Cortex of kidney (tissue), 1 donor: ENCODE measurements at regions not wholly inside any gene's neighbourhood (a gene's known extent, or its start where the extent isn't known, plus 50 kb on each side); places are given as distances from the start of the nearest gene placed in this dataset.
"Not testable (repeated sequence)": the region's sequence is repeated elsewhere in the genome, so short reads cannot be mapped to it uniquely, and the experiment has no call there.

ENCODE experiments used
- DNase-seq: peaks from one replicate; lab custom pipeline; 2025; lab: John Stamatoyannopoulos, UW

DNA sequence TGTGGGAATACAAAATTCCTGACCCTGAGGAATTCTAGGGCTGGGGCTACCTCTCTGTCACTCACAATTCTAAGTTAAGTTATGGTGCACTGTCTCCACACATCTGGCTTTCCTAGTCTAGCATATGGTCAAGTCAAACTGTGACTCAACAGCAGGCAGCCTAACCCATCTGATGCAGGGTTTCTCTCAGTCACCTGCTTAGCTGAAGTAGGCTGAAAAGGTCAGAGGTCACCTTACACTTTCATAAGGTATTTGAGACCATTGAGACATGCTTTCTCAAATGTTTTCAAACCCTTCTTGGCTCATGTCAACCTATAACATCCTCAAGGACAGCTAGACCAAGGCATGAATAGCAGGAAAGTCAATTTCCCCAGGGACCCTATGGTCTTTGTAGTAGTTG is 196.5 kb upstream of the STK26 start:
- DNase-seq, result no peak

DNA sequence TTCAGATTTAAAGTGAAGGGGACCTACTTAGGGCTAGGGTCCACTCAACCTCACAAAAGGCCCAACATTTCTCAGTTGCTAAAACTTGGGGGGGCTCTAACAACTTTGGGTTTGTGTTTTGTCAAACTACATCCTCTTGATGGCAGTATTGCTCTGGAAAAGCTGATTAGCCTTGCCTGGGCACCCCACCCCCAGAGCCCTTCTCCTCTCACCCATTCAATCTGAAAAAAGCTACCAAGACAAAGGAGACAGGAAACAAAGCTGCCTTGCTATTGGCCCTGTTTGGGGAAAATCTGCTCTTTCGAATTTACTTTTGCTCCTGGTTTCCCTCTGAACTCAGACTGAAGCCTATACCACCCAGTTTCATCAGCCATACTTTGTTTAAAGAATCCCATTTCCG is 195.2 kb upstream of the STK26 start:
- no peak for DNase-seq

DNA sequence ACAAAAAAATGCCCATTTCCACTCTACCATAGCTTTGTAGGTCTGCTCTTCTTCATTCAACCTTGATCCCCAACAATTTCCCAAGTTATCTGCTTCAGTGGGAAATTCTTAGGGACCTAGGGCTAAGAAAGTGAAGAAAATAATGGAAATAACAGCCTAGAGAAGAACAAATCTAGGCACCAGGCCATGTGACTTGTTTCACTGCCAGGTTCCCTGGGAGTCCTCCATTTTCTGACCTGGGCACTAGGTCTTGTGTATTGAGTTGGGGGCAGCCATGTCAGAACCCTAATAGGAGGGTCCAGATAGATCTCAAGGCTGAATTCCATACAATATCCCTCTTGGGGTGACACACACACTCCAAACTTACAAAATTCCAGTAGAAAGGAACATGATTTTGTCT is 194.6 kb upstream of the STK26 start:
- no peak for DNase-seq

DNA sequence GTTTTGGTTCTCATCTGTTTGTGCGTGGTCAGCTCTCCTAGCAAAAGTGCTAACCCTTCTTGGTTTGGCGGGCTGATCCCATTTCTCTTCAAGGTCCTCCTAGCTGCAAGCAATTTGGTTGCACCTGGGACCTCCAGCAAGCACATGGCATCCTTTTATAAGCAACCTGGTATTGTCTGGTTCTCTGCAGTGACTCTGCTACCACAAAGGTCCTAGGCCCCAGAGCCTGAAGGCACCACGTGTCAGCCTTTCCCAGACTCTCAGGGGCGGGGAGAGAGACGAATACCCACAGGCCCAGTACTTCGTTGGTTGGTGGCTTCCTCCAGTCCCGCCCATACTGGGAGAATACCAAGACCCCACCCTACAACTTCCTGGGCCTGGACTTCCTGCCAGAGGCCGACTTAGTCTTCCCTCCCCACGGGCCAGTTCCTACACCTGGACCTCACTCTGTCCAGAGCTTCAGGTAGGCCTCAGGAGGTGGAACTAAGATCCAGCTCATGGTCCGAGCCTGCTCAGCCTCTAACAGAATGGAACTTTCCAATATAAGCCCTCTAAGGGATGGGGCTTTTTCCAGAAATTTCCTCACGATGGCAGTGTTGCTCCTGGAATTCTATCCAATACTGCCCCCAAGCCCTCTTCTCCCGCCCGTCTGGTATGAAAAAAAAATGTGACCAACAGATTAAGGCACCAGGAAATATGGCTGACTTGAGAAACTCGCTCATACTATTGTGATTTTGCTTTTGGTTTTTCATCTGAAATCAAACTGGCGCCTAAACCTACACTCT is 192.5 kb upstream of the STK26 start:
- no peak for DNase-seq

DNA sequence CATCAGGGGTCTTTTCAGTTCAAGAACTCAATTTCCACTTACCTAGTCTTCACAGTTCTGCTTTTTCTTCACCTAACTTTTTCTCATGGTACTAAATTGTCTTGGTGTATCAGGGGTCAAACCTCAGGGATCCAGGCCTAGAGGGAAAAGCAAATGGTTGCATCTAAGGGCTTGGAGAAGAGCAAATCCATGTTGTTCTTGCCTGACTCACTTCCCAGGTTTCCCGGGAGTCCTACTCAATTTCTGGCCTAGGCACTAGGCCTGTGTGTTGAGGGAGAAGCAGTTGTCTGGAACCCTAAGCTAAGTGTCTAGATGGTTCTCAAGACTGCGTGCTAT is 191.9 kb upstream of the STK26 start:
- DNase-seq, result no peak

DNA sequence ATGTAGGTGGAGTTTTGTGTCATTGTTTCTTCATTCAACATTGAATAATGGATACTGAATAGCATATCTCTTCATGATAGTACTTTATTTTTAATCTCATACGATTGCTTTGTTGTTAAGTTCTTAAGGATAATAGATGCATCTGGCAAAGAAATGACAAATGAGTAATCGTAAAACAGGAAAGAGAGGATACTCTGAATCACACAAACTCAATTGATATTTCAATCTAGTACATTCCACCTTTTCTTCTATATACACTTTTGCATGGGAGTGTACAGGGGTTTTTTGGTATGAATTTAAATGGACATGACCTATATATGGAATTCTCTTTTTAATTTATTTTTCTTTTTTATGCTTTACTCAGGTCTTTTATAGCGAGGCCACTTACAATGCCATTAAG is 186.9 kb upstream of the STK26 start:
- DNase-seq, result no peak

DNA sequence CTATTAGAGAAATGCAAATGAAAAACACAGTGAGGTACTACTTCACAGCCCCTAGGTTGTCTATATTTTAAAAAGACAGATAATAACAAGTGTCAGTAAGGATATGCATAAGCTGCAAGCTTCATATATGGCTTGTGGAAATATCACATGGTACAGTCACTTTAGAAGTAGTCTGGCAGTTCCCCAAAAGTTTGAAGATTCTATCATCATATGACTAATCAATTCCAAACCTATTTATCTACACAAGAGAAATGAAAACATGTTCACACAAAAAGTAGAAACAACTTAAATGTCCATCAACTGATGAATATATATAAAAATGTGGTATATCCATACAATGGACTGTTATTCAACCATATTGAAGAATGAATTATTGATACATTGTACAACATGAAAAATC is 185.8 kb upstream of the STK26 start:
- no peak for DNase-seq

DNA sequence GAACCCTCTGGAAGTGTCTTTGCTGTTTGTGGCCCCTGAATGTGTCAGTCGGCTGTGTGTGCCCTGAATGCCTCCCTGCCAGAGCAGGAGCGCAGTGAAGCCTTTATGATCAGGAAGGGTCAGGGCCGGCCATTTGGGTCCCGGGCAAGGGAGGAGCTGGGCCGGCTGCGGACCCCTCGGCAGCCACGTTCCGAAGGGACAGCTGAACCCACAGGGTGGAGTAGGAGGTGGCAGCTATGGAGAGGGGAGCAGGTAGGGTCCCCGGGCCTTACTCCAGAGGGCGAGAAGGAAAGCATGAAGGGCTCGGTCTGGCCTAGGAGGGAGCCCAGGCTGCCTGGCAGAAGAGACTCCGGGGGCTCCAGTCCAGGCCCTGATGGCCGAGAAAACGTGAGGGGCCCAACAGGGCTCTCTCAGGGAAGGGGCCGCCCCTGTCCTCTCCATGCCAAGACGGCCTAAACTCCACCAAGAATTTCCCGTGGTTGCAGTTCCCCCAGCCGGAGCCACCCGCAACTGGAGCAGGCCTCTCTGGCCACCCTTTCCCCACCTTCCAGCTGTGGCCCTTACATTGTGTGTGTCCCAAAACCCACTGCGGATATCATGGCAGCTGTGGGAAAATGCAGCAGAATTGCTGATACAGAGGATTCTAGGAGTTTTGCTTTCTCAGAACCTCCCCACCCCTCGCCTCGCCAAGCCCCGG is 182.2 kb upstream of the STK26 start:
- DNase-seq, result no peak

DNA sequence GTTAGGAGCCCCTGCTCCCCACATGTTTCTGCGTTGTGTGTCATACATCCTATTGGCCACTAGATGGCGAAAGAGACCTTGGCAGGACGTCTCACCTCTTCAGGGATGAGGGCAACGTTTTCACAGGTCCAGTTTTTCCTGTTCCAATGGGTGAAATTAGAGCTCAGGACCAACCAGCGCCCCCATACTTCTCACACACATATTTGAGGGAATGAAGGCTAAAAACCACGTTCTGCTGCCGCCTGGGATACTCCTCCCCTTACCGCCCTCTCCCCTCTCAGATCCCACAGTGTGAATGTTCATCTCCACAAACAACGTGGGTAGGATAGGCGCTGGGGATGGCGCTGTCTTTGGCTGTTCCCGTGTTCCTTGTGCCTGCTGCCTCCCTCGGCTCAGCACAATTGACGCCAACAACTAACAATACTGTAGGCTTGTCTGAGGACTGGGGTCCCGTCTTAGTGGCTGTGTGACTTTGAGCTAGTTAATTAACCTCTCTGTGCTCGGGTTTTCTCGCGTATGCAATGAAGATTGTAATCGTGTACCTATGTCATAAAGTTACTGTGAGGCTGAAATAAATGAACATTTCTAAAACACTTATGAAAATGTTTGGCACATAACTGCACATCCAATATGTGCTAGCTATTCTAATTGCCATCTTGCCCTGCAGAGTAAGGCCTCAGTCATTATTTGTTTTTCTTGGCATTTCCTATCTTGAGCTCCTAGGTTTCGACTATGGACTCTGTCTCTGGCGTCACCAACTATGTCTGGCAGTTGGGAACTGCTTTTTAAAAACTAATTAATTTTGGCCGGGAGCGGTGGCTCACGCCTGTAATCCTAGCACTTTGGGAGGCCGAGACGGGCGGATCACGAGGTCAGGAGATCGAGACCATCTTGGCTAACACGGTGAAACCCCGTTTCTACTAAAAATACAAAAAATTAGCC is 181.3 kb upstream of the STK26 start:
- no peak for DNase-seq

DNA sequence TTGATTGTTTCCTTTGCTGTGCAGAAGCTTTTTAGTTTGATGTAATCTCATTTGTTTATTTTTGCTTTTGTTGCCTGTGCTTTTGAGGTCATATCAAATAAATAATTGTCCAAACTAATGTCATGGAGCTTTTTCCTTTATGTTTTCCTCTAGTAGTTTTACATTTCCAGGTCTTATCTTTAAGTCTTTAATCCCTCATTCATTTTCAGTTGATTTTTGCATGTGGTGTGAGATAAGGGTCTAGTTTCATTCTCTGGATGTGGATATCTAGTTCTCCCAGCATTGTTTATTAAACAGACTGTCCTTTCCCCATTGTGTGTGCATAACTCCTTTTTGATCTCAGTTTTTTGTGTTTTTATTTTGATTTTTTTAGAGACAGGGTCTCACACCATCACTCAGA is 179.1 kb upstream of the STK26 start:
- no peak for DNase-seq

DNA sequence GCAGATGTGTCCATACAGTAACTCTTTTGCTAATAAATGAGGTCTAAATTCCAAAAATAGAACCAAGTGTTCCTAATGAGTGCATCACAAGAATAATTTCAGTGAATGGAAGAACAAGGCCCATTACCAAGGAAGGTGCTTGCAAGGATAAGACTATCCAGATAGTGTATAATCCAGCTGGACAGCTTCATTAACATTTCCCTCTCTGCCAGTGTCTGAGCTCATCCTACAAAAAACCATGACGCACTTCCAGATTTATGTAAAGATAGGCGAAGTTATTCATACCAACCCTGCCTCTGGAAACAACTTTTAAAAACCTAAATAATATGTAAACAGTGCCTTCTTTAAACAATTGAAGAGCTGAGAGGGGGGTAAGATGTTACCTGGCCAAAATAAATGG is 177.9 kb upstream of the STK26 start:
- no peak for DNase-seq

DNA sequence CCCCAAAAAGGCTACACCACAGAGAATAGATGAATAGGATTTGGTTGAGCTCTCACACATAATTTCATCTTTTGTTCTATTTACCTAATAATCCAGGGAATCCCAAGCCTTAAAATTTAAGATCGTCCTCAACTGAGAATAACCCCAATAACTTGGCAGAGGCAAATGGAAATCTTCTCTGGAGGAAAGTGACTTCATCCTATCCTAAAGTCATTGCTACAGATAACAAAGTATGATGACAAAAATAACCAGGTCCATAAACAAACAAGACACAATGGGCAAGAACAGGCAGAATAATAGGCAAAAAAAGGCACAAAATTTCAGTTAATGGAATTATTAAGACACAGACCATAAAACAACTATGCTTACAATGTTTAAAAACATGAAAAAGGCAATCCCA is 177.3 kb upstream of the STK26 start:
- no peak for DNase-seq

DNA sequence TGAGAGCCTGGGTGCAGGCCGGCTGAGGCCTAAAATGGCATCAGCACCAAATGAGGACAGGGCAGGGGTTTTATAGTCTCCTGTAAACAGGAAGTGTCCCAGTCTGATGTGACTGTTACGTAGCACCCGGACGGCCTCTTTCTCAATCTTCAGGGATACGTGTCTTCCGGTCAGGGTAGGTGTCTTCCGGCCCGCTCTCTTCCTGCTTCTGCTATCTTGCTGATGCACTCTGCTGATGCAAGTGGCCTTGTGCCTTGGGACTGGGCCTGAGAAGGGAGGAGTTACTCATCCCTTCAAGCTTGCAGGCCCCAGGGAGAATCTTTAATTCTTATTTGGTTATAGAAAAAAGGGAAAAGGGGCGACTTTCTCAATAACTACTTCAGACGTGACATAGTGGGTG is 172.1 kb upstream of the STK26 start:
- not testable (repeated sequence) for DNase-seq

DNA sequence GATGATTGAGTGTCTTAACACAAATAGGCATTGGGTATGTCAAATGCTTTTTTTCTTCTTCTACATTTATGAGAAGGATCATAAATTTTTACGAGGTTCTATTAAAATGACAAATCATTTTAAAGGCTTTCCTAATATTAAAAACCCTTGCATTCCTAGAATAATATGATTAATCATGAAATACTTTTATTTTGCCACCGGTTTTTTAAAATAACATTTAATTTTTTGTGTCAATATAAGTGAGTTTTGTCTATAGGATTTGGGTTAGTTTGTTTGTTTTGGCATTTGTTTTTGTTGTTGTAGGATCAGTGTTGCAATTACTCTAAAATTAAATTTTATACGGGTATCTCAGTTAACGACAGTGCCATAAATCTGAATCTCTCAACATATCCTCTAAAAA is 169.7 kb upstream of the STK26 start:
- DNase-seq, result no peak

DNA sequence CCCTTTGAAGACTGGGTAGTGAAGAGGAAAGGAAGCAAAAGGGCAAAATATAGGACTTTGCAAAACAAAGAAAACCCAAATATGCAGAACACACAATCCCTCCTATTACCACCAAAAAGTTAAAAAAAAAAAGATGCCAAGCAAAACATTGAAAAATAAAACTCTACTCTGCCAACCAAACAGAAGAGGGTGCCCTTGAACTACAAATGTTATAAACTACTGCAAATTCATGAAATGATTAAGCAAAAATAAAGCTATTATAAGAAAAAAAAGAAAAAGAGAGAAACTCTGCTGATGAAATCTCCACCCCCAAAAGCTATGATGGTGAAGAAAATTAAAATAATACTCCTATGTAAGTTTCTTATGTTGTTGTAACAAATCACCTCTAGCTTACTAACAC is 168.5 kb upstream of the STK26 start:
- DNase-seq, result no peak

DNA sequence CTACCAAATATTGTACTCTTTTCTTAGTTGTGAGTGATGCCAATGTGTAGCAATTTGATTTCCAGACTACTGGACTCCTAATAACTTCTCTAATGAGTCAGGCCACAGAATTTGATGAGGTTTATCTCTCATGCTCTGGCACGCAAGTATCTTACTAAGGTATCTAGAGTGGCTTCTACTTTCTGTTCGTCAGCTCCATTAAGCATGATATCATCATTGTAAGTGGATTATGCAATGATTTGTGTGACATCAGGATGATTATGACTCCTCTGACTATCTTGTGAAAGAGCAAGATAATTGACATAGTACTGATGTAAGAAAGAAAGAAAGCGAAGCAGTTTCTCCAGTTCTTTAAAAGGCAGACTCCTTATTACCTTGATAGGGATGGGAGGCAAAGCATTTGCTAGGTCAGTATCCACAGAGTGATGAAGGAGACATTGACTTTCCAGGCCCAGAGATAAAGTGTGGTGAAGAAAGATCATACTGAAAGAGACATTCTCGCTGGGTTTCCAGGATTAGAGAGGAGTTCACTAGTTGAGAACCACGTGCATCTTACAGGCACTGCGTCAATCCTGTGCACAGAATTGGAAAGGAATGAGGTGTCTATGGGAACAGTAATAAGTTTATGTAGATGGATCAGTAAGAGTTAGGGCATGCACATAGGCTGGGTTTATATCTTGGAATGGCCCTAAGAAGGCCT is 161.9 kb upstream of the STK26 start:
- DNase-seq, result no peak

DNA sequence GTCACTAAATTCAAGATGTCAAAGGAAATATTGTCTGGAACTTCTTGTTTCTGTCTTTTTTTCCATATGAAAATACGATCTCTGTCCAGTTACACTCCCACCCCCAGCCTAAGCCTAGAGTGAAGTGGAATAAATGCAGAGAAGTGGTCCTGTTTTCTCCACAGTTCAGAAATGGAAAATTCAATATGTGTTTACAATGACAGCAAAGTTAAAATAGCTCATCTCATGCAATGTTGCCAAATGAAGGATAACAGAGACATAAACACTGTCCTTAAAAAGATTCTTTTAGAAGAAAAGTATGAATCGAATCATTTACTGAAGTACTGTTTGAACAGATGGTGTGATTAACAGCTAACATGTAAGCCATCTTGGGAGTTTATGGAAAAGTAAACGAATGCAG is 160.8 kb upstream of the STK26 start:
- DNase-seq, result no peak

DNA sequence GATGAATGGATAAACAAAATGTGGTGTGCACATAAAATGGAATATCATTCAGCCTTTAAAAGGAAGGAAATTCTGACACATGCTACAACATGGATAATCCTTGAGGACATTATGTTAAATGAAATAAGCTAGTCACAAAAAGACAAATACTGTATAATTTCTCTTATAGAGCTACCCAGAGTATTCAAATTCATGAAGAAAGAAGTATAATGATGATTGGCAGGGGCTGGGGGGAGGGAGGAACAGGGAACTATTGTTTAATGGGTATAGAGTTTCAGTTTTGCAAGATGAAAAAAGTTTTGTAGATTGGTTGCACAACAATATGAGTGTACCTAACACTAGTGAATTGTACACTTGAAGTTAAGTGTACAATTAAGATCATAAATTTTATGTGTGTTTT is 153.9 kb upstream of the STK26 start:
- no peak for DNase-seq

DNA sequence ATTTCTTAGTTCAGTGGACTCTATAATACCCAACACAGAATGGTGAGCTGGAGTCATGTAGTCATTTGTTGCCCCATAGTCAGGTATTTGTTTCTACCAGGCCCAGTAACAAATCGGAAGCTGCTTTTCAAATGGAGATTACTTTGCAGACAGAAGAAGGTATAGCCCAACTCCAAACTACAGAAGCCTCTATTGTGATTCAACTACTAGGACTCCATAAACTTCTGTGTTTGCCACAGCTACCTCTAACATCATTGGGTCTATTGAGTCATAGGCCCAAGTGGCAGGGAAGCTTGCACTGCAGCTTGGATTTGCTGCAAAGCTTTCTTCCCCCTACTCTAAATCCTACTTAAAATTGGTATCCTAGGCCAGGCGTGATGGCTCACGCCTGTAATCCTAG is 148.8 kb upstream of the STK26 start:
- no peak for DNase-seq

DNA sequence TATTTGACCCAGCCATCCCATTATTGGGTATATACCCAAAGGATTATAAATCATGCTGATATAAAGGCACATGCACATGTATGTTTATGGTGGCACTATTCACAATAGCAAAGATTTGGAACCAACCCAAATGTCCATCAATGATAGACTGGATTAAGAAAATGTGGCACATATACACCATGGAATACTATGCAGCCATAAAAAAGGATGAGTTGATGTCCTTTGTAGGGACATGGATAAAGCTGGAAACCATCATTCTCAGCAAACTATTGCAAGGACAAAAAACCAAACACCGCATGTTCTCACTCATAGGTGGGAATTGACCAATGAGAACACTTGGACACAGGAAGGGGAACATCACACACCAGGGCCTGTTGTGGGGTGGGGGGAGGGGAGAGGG is 147.3 kb upstream of the STK26 start:
- not testable (repeated sequence) for DNase-seq

DNA sequence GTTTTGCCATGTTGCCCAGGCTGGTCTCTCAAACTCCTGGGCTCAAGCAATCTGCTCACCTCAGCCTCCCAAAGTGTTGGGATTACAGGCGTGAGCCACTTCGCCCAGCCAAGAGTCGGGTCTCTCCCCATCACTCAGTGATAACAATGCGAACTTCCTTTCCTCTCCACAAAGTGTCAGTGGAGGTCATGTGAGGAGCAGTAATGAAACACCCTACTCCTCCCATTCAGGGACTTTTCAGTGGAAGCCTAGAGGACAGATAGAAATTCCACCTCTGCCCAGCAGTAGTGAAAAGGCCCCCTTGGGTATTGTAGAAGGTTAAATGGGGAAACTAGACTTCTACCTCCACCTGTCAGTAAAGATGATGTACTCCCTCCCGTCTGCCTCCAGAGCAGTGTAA is 141.9 kb upstream of the STK26 start:
- DNase-seq, result no peak

DNA sequence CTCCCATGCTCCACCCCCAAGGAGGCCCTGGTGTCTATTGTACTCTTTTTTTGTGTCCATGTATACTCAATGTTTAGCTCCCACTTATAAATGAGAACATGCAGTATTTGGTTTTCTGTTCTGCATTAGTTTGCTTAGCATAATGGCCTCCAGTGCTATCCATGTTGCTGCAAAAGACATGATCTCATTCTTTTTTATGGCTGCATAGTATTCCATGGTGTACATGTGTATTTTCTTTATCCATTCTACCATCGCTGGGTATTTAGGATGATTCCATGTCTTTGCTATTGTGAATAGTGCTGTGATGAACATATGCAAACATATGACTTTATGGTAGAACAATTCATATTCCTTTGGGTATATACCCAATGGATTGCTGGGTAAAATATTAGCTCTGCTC is 138.1 kb upstream of the STK26 start:
- not testable (repeated sequence) for DNase-seq
